Psoas muscle (tissue), 7 donors: ENCODE measurements at regions not wholly inside any gene's neighbourhood (a gene's known extent, or its start where the extent isn't known, plus 50 kb on each side); places are given as distances from the start of the nearest gene placed in this dataset.
"Not testable (repeated sequence)": the region's sequence is repeated elsewhere in the genome, so short reads cannot be mapped to it uniquely, and the experiment has no call there.

ENCODE experiments used
- ATAC-seq, 4 donors: fragments of 200-7000 bp; cut with Tn5 transposase; one replicate each; pipeline ENCODE4 v1.9.1; 2020; ENCODE audit warnings: moderate library complexity in 3 of 4, mild to moderate bottlenecking in 2 of 4
- DNase-seq, 2 donors: peaks; one replicate each; pipeline ENCODE4 v3.0.0-alpha.2; 2020
- H3K27ac ChIP-seq: fragments of 200-600 bp; one replicate; pipeline ENCODE4 v1.8.0; 2022
- H3K27me3 ChIP-seq, 3 donors: fragments of 200-600 bp in 1 of 3; one replicate each; pipeline versions ENCODE4 v1.6.1 to v1.8.0; 2013 to 2022; ENCODE audit warnings: low read length in 2 of 3, mild to moderate bottlenecking in 2 of 3, moderate library complexity in 1 of 3; ENCODE audit not compliant: insufficient read depth in 3 of 3
- H3K36me3 ChIP-seq, 2 donors: fragments of 200-600 bp in 1 of 2; one replicate each; pipeline versions ENCODE4 v1.6.1 to v1.8.0; 2013 to 2022; ENCODE audit warnings: low read depth in 1 of 2, mild to moderate bottlenecking in 1 of 2, moderate library complexity in 1 of 2; ENCODE audit not compliant: insufficient read depth in 1 of 2
- H3K4me1 ChIP-seq: fragments of 200-600 bp; one replicate; pipeline ENCODE4 v1.8.0; 2022
- H3K4me3 ChIP-seq: fragments of 200-600 bp; one replicate; pipeline ENCODE4 v1.8.0; 2022; ENCODE audit warnings: mild to moderate bottlenecking
- H3K9me3 ChIP-seq: fragments of 200-600 bp; one replicate; pipeline ENCODE4 v1.8.0; 2022
- WGBS, 3 donors: extraction: QIAGEN DNeasy Blood & Tissue Kit; methylation state at CpG; one replicate each; pipeline versions ENCODE4 v1.1.6 to v1.1.7; 2013; 5-methylcytosine and 5-hydroxymethylcytosine counted together
- intact Hi-C, 2 donors: fragments of 100-400 bp; cut with DNase I; formaldehyde crosslinking; loops; one replicate each; pipeline versions ENCODE4 v1.11.0 to v1.14.2; 2022
- TF ChIP-seq, protein P1 (sequence below): fragments of 200-600 bp; IDR thresholded peaks from one replicate; pipeline ENCODE4 v1.8.0; 2022; ENCODE audit warnings: antibody characterized with exemption
- donor health status: healthy with polysubstance abuse.
- donor health status: DM: no; HTN: no; CAD: no; lungs with moderate emphysema.
- donor health status: Bipolar disorder and iron deficiency.
- donor health status: healthy.
- donor health status: DM: yes; HTN: yes; CAD: no.
- donor health status: DM: no; HTN: no; CAD: no.
- donor health status: DM: yes; HTN: yes; CAD: no.

- no peak overlapping the region for H3K4me3 ChIP-seq
- 86 to 90% (median 87%) methylated on average over 5 of the region's 5 CpGs for WGBS, 3 donors
- ATAC-seq (no peak), DNase-seq (no peak)
- intact Hi-C loops: no loop called here
- H3K9me3 ChIP-seq: no peaks in the 10 kb centered on the region
- H3K27me3 ChIP-seq: peaks cover 0 to 2% (median 0%) of the 10 kb centered on the region in 3 donors
- H3K36me3 ChIP-seq: no peaks in the 10 kb centered on the region
- TF ChIP-seq, protein P1, sequence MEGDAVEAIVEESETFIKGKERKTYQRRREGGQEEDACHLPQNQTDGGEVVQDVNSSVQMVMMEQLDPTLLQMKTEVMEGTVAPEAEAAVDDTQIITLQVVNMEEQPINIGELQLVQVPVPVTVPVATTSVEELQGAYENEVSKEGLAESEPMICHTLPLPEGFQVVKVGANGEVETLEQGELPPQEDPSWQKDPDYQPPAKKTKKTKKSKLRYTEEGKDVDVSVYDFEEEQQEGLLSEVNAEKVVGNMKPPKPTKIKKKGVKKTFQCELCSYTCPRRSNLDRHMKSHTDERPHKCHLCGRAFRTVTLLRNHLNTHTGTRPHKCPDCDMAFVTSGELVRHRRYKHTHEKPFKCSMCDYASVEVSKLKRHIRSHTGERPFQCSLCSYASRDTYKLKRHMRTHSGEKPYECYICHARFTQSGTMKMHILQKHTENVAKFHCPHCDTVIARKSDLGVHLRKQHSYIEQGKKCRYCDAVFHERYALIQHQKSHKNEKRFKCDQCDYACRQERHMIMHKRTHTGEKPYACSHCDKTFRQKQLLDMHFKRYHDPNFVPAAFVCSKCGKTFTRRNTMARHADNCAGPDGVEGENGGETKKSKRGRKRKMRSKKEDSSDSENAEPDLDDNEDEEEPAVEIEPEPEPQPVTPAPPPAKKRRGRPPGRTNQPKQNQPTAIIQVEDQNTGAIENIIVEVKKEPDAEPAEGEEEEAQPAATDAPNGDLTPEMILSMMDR: no peak
- no peak overlapping the region for H3K27ac ChIP-seq
- no peaks in the 10 kb centered on the region for H3K4me1 ChIP-seq
Observed at GRCh38 chr13:74731731-74732130, 597.5 kb upstream of the KLF12 start.

DNA sequence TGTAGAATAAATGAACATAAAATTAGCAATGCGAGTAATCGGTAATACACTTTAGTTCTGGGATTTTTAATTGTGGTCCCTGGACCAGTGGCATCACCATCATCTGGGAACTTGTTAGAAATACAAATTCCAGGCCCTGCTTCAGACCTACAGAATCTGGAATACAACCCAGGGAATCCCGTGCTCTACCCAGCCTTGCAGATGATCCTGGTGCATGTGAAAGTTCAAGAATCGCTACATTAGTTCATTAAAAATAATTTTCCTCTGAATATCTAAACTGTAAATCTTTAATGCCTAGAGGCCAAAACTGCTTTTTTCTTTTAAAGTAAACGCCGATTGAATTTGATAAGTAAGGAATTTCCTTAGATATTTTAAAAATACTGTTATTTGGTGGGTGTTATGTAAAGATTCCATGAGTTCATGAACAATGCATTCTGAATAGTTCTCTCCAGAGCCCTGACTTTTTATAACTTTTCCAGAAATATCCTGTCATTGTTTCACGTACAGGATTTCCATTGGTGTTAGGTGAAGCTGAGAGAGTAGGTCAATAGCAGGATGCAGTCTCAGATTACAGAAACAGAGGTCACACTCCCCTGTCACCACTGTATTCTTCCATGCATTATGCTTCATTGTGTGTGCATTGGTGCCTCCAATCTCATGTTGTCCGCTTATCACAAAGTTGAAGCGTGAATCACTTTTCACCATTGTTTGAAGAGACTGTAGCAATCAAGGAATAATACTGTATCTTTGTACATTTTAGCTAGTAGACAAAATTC, 596.5 kb upstream of the KLF12 start:
- Histone ChIP-seq H3K27ac (no peak overlapping the region), H3K9me3 (no peaks in the 10 kb centered on the region), H3K27me3 (peaks cover 0 to 2% (median 0%) of the 10 kb centered on the region in 3 donors), H3K36me3 (no peaks in the 10 kb centered on the region), H3K4me1 (no peaks in the 10 kb centered on the region), H3K4me3 (no peak overlapping the region)
- TF ChIP-seq, protein P1: no peak
- WGBS, 3 donors: 74 to 80% (median 79%) methylated on average over 9 of the region's 9 CpGs
- ATAC-seq (no peak), DNase-seq (no peak)
- intact Hi-C loops: no loop called here

DNA sequence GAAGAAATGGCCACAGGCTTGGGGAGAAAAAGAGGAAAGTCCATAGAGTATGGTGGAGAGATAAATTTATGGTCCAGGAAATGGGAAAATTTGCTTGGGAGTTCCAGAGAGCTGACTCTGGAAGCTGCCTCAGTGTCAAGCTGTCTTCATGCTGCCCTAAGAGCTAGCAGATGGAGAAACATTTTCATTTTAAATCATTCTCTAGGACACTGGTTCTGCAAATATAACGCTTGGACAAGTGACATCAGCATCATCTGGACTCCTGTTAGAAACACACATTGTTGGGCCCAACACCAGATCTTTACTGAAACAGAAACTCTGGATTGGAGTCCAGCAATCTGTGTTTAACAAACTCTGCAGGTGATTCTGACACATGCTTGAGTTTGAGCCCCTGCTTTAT, 592.0 kb upstream of the KLF12 start:
- 47 to 73% (median 56%) methylated on average over 1 of the region's 1 CpG for WGBS, 3 donors
- H3K27me3 ChIP-seq: no peaks in the 10 kb centered on the region
- TF ChIP-seq, protein P1: no peak
- no peak for DNase-seq
- no peaks in the 10 kb centered on the region for H3K36me3 ChIP-seq
- H3K27ac ChIP-seq: no peak overlapping the region
- intact Hi-C loops: no loop called here
- H3K9me3 ChIP-seq: no peaks in the 10 kb centered on the region
- H3K4me1 ChIP-seq: no peaks in the 10 kb centered on the region
- no peak for ATAC-seq
- H3K4me3 ChIP-seq: no peak overlapping the region

- intact Hi-C loops, ATAC-seq, H3K9me3 ChIP-seq, DNase-seq, H3K27ac ChIP-seq, H3K4me1 ChIP-seq, H3K36me3 ChIP-seq, H3K4me3 ChIP-seq, H3K27me3 ChIP-seq: not testable (repeated sequence)
- 93 to 96% (median 96%) methylated on average over 18 to 31 of the region's 31 CpGs for WGBS, 3 donors
Observed at GRCh38 chr13:74718232-74718842, 584.1 kb upstream of the KLF12 start.

GRCh38 chr13:74715718-74716117, 581.5 kb upstream of the KLF12 start:
- WGBS, 3 donors: 83 to 88% (median 88%) methylated on average over 2 of the region's 2 CpGs
- DNase-seq (no peak), ATAC-seq (no peak)
- Histone ChIP-seq H3K27me3 (no peaks in the 10 kb centered on the region), H3K9me3 (no peaks in the 10 kb centered on the region), H3K4me1 (no peaks in the 10 kb centered on the region), H3K36me3 (no peaks in the 10 kb centered on the region), H3K4me3 (no peak overlapping the region), H3K27ac (no peak overlapping the region)
- intact Hi-C loops: no loop called here
- TF ChIP-seq, protein P1: no peak
